Activated T-helper 2 cell treated with anti-CD3 and anti-CD28 coated beads, Interferon-gamma antibody, Interleukin-2, Interleukin-4, amounts not matched to agents 10 μg/mL and 5 μg/mL and 100 μg/mL, durations not matched to agents 14 hours and 24 hours and 36 hours (primary cell): ENCODE measurements at regions not wholly inside any gene's neighbourhood (a gene's known extent, or its start where the extent isn't known, plus 50 kb on each side); places are given as distances from the start of the nearest gene placed in this dataset.
"Not testable (repeated sequence)": the region's sequence is repeated elsewhere in the genome, so short reads cannot be mapped to it uniquely, and the experiment has no call there.

Experiments used
- DNase-seq: peaks from one replicate; pipeline ENCODE4 v3.0.0; 2021; ENCODE audit warnings: low spot score
- H3K27ac Mint-ChIP-seq: one replicate; pipeline ENCODE4 v1.8.0; 2021; ENCODE audit warnings: mixed read lengths
- H3K27me3 Mint-ChIP-seq: one replicate; pipeline ENCODE4 v1.8.0; 2021; ENCODE audit warnings: low read depth, mixed read lengths
- H3K36me3 Mint-ChIP-seq: one replicate; pipeline ENCODE4 v1.8.0; 2021; ENCODE audit warnings: low read depth, mixed read lengths
- H3K4me1 Mint-ChIP-seq: one replicate; pipeline ENCODE4 v1.8.0; 2021; ENCODE audit warnings: low read depth, mixed read lengths
- H3K4me3 Mint-ChIP-seq: one replicate; pipeline ENCODE4 v1.8.0; 2021; ENCODE audit warnings: low read depth, mild to moderate bottlenecking, moderate library complexity, mixed read lengths
- H3K9me3 Mint-ChIP-seq: one replicate; pipeline ENCODE4 v1.8.0; 2021; ENCODE audit warnings: mixed read lengths
- intact Hi-C: fragments of 100-400 bp; cut with micrococcal nuclease; formaldehyde crosslinking; loops from one replicate; pipeline ENCODE4 v1.15.1; 2023

DNA sequence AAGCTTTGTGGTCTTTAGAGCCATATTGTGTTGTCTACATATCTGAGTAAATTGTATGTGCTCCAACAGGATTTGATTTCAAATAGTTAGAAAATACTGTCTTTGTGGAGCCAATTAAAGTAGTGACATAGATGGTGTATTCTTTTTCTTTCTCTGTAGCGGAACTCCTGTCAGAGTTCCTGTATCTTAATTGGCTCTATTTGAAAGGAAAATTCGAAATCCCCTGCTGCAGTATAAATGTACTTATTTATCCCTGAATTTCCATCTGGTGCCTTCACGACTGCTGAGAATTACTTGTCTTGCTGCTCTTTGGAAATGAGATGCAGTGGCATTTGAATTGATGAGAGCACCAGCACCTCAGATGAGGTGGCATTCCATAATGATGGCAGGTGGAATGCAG lies 546.7 kb upstream of the SGCD start:
- H3K36me3 Mint-ChIP-seq: no peaks in the 10 kb centered on the region
- no peak overlapping the region for H3K4me3 Mint-ChIP-seq
- no peak overlapping the region for H3K27ac Mint-ChIP-seq
- no peaks in the 10 kb centered on the region for H3K4me1 Mint-ChIP-seq
- no peaks in the 10 kb centered on the region for H3K27me3 Mint-ChIP-seq
- intact Hi-C loops: no loop called here
- DNase-seq: no peak
- no peaks in the 10 kb centered on the region for H3K9me3 Mint-ChIP-seq

DNA sequence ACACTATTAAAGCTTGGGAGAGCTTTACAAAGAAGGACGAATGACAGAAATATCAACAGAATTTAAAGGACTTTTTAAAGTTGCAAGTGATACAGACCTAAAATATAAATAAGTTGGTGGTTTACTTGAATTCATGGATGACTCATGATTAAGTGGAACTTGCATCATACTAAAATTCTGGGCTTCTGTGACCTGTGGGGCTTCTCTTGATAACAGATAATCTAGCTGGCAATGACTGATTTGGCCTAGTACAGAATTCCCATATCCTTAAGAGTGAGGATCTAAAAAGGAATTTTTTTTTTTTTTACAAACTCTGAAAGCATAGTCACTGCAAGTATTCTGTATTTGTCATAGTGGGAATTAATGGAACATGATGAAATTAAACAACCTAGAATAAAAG lies 543.7 kb upstream of the SGCD start:
- no peaks in the 10 kb centered on the region for H3K27me3 Mint-ChIP-seq
- no peaks in the 10 kb centered on the region for H3K4me1 Mint-ChIP-seq
- H3K27ac Mint-ChIP-seq: no peak overlapping the region
- H3K9me3 Mint-ChIP-seq: no peaks in the 10 kb centered on the region
- H3K36me3 Mint-ChIP-seq: no peaks in the 10 kb centered on the region
- intact Hi-C loops: no loop called here
- H3K4me3 Mint-ChIP-seq: no peak overlapping the region
- DNase-seq: no peak

DNA sequence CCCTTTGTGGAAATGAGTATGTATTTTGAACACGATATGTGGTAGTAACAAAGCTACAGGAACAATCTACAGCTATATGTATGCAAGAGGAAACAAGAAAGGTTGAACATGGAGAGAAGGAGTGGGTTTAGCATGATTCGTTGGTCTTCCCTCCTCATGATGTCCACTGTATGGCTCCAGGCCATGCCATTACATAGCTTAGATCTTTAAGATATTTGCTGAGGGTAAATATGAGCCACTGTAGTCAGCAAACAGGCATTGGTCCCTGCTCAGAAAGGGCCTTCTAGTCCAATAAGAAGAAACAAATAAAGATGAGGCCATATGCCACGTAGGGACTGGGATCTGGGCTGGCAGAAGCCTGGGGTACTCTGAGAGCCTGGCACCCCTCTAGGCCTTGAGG lies 543.2 kb upstream of the SGCD start:
- Mint-ChIP-seq H3K4me1 (no peaks in the 10 kb centered on the region), H3K36me3 (no peaks in the 10 kb centered on the region), H3K27me3 (no peaks in the 10 kb centered on the region), H3K4me3 (no peak overlapping the region), H3K9me3 (no peaks in the 10 kb centered on the region), H3K27ac (no peak overlapping the region)
- intact Hi-C loops: no loop called here
- no peak for DNase-seq

DNA sequence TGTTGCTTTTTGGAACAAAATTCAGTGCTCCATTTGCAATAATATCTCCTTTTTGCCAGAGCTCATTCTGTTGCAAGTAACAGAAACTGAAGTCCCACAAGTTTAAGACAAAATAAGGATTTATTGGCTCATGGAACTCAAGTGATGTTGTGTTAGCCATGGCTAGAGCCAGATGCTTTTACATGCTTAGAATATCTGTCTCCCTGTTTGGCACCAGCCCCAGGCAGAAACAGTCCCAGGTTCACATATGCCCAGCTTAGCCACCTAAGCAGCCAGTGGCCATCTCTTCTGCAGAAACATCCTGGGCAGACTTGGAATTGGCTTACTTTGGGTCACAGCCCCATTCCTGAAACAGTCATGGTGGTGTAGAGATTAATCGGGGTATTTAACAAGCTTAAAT lies 540.9 kb upstream of the SGCD start:
- Mint-ChIP-seq H3K4me1 (no peaks in the 10 kb centered on the region), H3K4me3 (no peak overlapping the region), H3K9me3 (no peaks in the 10 kb centered on the region), H3K27ac (no peak overlapping the region), H3K36me3 (no peaks in the 10 kb centered on the region), H3K27me3 (no peaks in the 10 kb centered on the region)
- intact Hi-C loops: no loop called here
- DNase-seq: no peak

DNA sequence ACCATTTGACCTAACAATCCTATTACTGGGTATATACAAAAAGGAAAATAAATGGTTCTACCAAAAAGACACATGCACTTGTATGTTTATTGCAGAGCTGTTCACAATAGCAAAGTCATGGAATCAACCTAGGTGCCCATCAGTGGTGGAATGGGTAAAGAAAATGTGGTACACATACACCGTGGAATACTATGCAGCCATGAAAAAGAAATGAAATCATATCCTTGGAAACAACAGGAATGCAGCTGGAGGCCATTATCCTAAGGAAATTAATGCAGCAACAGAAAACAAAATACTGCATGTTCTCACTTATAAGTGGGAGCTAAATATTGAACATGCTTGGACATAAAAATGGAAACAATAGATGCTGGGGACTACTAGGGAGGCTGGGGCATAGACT lies 534.1 kb upstream of the SGCD start:
- no peaks in the 10 kb centered on the region for H3K36me3 Mint-ChIP-seq
- H3K27ac Mint-ChIP-seq: no peak overlapping the region
- no peak overlapping the region for H3K4me3 Mint-ChIP-seq
- H3K9me3 Mint-ChIP-seq: peaks cover 35% of the 10 kb centered on the region
- no peaks in the 10 kb centered on the region for H3K27me3 Mint-ChIP-seq
- DNase-seq: no peak
- H3K4me1 Mint-ChIP-seq: no peaks in the 10 kb centered on the region
- intact Hi-C loops: no loop called here

DNA sequence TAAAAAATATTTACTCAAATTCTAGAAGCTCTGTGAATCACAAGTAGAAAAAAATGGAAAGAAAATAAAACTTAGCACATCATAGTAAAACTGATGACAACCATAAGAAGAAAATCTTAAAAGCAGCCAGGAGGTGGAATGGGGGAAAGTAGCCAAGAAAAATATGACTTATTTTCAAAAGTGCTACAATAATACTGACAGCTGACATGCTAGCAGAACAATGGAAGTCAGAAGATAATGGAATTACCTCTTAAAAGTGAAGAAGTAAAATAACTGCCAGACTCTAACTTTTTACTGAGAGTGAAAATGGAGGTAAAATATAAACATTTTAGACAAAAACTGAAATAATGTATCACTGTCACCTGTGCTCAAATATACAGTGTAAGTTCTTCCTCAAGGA lies 532.2 kb upstream of the SGCD start:
- Mint-ChIP-seq H3K27me3 (no peaks in the 10 kb centered on the region), H3K9me3 (peaks cover 35% of the 10 kb centered on the region), H3K4me1 (no peaks in the 10 kb centered on the region), H3K27ac (no peak overlapping the region), H3K36me3 (no peaks in the 10 kb centered on the region), H3K4me3 (no peak overlapping the region)
- DNase-seq: no peak
- intact Hi-C loops: no loop called here

DNA sequence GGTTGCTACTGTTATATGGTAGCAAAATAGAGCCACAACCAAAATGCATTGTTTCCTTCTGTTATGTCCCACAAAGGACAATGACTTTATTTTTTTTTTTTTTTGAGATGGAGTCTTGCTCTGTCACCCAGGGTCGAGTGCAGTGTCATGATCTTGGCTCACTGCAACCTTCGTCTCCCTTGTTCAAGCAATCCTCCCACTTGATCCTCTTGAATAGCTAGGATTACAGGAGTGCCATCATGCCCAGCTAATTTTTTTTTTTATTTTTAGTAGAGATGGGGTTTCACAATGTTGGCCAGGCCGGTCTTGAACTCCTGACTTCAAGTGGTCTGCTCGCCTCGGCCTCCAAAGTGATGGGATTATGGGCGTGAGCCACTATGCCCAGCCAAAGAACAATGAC lies 527.7 kb upstream of the SGCD start:
- Mint-ChIP-seq H3K9me3 (peaks cover 11% of the 10 kb centered on the region), H3K4me1 (no peaks in the 10 kb centered on the region), H3K27ac (no peak overlapping the region), H3K36me3 (no peaks in the 10 kb centered on the region), H3K4me3 (no peak overlapping the region), H3K27me3 (no peaks in the 10 kb centered on the region)
- DNase-seq: no peak
- intact Hi-C loops: no loop called here

DNA sequence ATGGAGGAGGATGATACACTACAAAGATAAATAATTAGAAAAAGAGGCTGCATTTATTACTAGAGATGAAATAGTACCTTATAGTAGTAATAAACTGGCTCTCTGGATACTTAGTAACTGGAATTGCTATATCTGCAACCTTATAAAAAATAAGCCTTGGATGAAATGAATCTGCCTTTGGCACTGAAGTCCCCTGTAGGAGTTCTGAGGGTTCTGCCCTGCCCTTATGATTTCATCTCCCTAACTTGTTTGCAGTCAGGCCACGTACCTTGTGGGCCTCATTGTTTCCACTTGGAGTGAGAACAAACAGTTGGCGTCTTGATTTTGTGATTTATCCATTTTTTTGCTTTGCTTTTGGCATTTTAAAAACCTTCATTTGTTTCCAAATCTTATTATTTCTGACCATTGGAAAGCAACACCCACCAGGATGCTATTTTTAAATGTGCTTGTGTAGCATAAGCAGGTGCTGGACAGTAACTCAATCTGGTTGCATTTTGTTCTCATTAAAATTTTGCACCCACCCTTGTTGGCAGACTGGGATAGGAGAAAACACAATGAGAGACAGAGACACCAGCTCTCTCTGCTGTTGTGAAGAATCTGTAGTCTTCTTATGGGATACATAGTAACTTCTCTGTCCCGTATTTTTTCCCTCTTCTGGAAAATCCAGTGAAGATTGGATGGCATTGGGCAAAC lies 518.9 kb upstream of the SGCD start:
- no peaks in the 10 kb centered on the region for H3K9me3 Mint-ChIP-seq
- H3K27ac Mint-ChIP-seq: no peak overlapping the region
- no peaks in the 10 kb centered on the region for H3K4me1 Mint-ChIP-seq
- no peaks in the 10 kb centered on the region for H3K27me3 Mint-ChIP-seq
- intact Hi-C loops: no loop called here
- H3K4me3 Mint-ChIP-seq: no peak overlapping the region
- DNase-seq: no peak
- no peaks in the 10 kb centered on the region for H3K36me3 Mint-ChIP-seq

DNA sequence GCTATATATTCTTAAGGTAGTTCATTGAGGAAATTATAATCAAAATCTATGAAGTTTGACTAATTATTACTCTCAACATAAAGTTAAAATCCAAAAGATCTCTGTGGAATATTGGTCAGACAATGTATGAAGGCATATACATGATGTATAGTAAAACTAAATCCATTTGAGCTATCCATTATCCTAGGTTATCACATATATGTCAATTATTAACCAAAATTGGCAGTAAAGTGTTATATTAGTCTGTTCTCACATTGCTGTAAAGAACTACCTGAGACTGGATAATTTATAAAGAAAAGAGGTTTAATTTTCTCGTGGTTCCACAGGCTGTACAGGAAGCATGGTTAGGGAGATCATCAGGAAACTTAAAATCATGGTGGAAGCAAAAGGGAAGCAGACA lies 511.7 kb upstream of the SGCD start:
- no peak overlapping the region for H3K27ac Mint-ChIP-seq
- intact Hi-C loops: no loop called here
- H3K27me3 Mint-ChIP-seq: no peaks in the 10 kb centered on the region
- H3K36me3 Mint-ChIP-seq: no peaks in the 10 kb centered on the region
- H3K4me3 Mint-ChIP-seq: no peak overlapping the region
- H3K4me1 Mint-ChIP-seq: no peaks in the 10 kb centered on the region
- H3K9me3 Mint-ChIP-seq: no peaks in the 10 kb centered on the region
- DNase-seq: no peak

DNA sequence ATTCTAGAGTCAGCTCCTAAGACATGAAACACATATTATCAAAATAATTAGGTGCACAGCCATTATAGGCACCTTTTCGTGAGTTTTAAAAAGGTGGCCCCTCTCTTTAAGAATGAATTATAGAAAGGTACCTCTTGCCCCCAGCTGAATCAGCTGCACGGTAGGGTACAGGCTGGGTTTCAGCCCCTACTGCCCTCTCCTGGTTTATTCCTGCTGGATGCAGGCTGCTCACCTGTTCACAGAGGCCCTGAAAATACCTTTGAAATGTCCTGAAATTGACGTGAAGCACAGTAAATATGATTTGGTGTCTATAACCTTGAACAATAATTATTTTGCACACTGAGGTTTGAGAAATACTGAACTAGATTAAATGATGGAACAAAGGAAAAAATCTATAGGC lies 504.8 kb upstream of the SGCD start:
- Mint-ChIP-seq H3K4me3 (no peak overlapping the region), H3K27ac (no peak overlapping the region), H3K4me1 (no peaks in the 10 kb centered on the region), H3K36me3 (no peaks in the 10 kb centered on the region), H3K9me3 (no peaks in the 10 kb centered on the region), H3K27me3 (no peaks in the 10 kb centered on the region)
- intact Hi-C loops: no loop called here
- DNase-seq: no peak

DNA sequence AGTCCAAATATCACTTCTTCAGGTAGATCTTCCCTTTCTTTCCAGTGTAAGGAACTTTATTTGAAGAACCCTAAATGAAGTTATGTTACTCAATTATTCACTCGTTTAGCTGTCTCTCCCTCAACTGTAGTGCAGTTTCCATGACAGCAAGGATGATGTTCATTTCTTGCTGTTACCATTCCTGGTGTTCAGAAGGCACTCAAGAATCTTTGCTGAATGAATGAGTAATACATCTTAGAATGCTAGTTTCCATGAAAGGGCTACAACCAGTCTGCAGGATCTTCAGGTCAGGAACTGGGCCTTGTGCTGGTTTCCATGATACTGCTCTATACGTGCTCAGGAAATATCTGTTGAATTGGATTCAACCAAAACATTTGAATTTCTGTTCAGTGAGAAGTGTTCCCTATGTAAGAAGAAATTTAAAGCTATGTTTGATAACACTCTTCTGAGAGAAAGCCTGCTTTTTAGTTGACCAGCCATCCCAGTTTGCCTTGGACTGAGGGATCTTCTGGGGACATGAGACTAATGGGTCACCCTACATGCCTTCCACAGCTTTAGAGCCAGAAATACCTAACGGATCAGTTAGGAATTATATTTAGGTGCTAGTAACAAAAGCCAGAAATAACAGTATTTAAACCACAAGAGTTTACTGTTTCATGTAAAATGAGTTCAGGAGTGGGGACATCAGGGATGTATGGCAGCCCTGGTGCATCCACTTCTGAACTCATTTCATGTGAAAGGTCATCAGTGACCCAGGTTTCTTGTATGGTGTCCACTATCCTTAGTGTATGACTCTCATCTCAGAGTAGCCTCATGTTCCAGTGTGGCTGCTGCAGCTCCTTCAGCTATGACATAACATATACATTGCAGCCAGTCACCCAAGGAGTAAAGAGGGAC lies 500.1 kb upstream of the SGCD start:
- no peaks in the 10 kb centered on the region for H3K9me3 Mint-ChIP-seq
- H3K27ac Mint-ChIP-seq: no peak overlapping the region
- no peaks in the 10 kb centered on the region for H3K27me3 Mint-ChIP-seq
- H3K4me3 Mint-ChIP-seq: no peak overlapping the region
- intact Hi-C loops: no loop called here
- H3K36me3 Mint-ChIP-seq: no peaks in the 10 kb centered on the region
- no peak for DNase-seq
- peaks cover 4% of the 10 kb centered on the region for H3K4me1 Mint-ChIP-seq

DNA sequence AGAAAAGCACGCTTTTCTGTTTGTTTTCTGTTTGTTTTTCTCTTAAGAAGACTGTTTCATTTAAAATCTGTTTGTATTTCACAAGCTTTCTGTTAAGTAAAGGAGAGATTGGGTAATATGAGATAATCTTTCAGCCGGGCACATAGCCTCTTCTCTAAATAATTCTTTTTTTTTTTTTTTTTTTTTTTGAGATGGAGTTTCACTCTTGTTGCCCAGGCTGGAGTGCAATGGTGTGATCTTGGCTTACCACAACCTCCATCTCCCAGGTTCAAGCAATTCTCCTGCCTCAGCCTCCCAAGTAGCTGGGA lies 499.5 kb upstream of the SGCD start:
- intact Hi-C loops, H3K36me3 Mint-ChIP-seq: not testable (repeated sequence)

DNA sequence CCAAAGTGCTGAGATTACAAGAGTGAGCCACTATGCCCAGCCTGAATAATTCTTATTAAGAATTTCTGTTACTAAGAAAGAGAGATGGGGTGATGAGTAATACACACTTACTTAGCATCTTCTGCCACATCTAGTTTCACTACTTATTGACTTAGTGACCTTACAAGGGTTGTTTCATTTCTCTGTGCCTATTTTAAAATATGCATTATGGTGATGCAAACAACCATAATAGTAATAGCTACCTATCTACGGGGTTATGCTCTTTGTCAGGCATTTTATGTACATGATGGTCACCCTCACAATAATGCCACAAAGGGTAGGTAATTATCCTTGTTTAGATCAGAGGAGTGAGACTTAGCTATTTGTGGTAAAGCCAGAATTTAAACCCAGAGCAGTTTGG lies 499.0 kb upstream of the SGCD start:
- Mint-ChIP-seq H3K9me3 (no peaks in the 10 kb centered on the region), H3K4me1 (peaks cover 4% of the 10 kb centered on the region), H3K4me3 (no peak overlapping the region), H3K27me3 (no peaks in the 10 kb centered on the region), H3K36me3 (no peaks in the 10 kb centered on the region), H3K27ac (no peak overlapping the region)
- intact Hi-C loops: no loop called here
- DNase-seq: no peak

More for the DNA sequence above, 499.5 kb upstream of the SGCD start:
- not testable (repeated sequence) for H3K27ac Mint-ChIP-seq, H3K4me3 Mint-ChIP-seq, H3K4me1 Mint-ChIP-seq, DNase-seq, H3K27me3 Mint-ChIP-seq, H3K9me3 Mint-ChIP-seq
